ENCODE measurements at regions not wholly inside any gene's neighbourhood (a gene's known extent, or its start where the extent isn't known, plus 50 kb on each side); places are given as distances from the start of the nearest gene placed in this dataset.

DNA sequence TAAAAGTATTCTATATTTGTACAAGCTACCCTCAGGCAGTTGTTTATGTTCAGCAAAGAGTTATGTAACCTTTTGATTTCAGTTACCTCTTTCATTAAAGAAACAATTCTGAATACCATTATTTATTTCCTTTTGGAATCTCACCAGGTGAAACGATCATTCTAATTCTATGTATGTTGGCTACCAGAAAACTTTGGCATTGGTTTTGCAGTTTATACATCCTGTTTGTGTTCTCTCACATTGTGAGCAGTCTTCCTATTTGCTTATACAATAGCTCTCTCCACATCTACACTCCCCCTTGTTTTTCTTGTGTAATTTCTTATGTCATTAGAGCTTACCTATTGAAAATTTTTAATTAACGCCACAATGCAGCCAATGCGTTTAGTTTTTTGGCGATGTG is 276.0 kb upstream of the MPDZ start:
- no peak overlapping the region for H3K4me3 ChIP-seq (ENCODE audit: low read depth, low read length)
- DNase-seq (ENCODE audit: low read depth): no peak
- TF ChIP-seq, protein P1, sequence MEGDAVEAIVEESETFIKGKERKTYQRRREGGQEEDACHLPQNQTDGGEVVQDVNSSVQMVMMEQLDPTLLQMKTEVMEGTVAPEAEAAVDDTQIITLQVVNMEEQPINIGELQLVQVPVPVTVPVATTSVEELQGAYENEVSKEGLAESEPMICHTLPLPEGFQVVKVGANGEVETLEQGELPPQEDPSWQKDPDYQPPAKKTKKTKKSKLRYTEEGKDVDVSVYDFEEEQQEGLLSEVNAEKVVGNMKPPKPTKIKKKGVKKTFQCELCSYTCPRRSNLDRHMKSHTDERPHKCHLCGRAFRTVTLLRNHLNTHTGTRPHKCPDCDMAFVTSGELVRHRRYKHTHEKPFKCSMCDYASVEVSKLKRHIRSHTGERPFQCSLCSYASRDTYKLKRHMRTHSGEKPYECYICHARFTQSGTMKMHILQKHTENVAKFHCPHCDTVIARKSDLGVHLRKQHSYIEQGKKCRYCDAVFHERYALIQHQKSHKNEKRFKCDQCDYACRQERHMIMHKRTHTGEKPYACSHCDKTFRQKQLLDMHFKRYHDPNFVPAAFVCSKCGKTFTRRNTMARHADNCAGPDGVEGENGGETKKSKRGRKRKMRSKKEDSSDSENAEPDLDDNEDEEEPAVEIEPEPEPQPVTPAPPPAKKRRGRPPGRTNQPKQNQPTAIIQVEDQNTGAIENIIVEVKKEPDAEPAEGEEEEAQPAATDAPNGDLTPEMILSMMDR (conservative IDR thresholded peaks at IDR 0.05; ENCODE audit: low read depth, low read length): no peak

GRCh38 chr9:13554626-13555025 is 275.1 kb upstream of the MPDZ start:
- no peak for DNase-seq (ENCODE audit: low read depth)
- H3K4me3 ChIP-seq (ENCODE audit: low read depth, low read length): no peak overlapping the region
- TF ChIP-seq, protein P1 (conservative IDR thresholded peaks at IDR 0.05; ENCODE audit: low read depth, low read length): no peak

GRCh38 chr9:13552606-13553215 is 273.2 kb upstream of the MPDZ start:
- no peak for DNase-seq (ENCODE audit: low read depth)
- H3K4me3 ChIP-seq (ENCODE audit: low read depth, low read length): no peak overlapping the region
- TF ChIP-seq, protein P1 (conservative IDR thresholded peaks at IDR 0.05; ENCODE audit: low read depth, low read length): no peak

DNA sequence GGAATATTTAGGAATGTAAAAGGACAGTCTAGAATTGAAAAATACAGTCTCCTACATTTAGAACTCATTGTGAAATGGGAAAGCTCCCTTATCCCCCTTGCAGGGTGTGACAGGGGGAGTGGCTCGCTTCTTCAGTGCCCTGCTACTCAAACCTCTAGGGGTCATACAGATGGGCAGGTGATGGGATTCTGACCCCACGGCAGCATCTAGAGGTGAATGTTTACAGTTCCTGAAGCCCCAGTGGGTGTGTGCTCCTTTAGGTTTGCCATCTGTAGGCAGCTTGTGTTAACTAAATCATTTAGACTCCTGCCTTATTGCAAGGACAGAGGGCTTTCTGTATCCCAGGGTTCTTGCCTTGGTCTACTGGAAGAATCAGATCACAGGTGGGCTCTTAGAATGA is 271.0 kb upstream of the MPDZ start:
- no peak for DNase-seq (ENCODE audit: low read depth)
- TF ChIP-seq, protein P1 (conservative IDR thresholded peaks at IDR 0.05; ENCODE audit: low read depth, low read length): no peak
- H3K4me3 ChIP-seq (ENCODE audit: low read depth, low read length): no peak overlapping the region

GRCh38 chr9:13548535-13548934 is 269.0 kb upstream of the MPDZ start:
- no peak overlapping the region for H3K4me3 ChIP-seq (ENCODE audit: low read depth, low read length)
- DNase-seq (ENCODE audit: low read depth): no peak
- TF ChIP-seq, protein P1 (conservative IDR thresholded peaks at IDR 0.05; ENCODE audit: low read depth, low read length): no peak

- TF ChIP-seq, protein P1 (conservative IDR thresholded peaks at IDR 0.05; ENCODE audit: low read depth, low read length): no peak
- DNase-seq (ENCODE audit: low read depth): no peak
- H3K4me3 ChIP-seq (ENCODE audit: low read depth, low read length): no peak overlapping the region
These were observed 255.6 kb upstream of the MPDZ start for GRCh38 chr9:13535141-13535540.

- TF ChIP-seq, protein P1 (conservative IDR thresholded peaks at IDR 0.05; ENCODE audit: low read depth, low read length): no peak
- no peak overlapping the region for H3K4me3 ChIP-seq (ENCODE audit: low read depth, low read length)
- DNase-seq (ENCODE audit: low read depth): no peak
These were observed 254.5 kb upstream of the MPDZ start for GRCh38 chr9:13534006-13534405.

Measured in choroid plexus epithelial cell (primary cell).